C4-2B (cell line): ENCODE measurements at regions not wholly inside any gene's neighbourhood (a gene's known extent, or its start where the extent isn't known, plus 50 kb on each side); places are given as distances from the start of the nearest gene placed in this dataset.

Source experiments
- ZFX ChIP-seq: fragments of 450-650 bp; IDR thresholded peaks from 2 replicates; pipeline ENCODE4 v1.6.1; 2017
- TF ChIP-seq, protein P1 (sequence below): fragments of 450-650 bp; conservative IDR thresholded peaks from 2 replicates; pipeline ENCODE4 v1.5.1; 2017; ENCODE audit warnings: mild to moderate bottlenecking

DNA sequence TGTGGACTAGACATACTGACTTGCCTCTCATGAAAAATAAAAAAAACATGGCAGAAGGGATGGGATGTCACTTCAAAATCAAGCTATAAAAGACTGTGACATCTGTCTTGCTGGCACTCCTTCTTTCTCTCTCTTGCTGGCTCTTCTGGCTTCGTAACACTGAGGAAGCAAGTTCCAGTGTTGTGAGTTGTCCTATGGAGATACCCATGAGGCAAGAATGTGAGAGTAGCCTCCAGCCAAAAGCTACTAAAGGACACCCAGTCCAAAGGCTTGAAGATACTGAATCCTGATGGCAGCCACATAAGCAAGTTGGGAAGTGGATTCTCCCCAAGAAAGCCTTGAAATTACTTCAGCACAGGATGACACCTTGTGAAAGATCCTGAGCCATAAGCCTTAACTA, 376.1 kb upstream of the TMEFF2 start:
- TF ChIP-seq, protein P1, sequence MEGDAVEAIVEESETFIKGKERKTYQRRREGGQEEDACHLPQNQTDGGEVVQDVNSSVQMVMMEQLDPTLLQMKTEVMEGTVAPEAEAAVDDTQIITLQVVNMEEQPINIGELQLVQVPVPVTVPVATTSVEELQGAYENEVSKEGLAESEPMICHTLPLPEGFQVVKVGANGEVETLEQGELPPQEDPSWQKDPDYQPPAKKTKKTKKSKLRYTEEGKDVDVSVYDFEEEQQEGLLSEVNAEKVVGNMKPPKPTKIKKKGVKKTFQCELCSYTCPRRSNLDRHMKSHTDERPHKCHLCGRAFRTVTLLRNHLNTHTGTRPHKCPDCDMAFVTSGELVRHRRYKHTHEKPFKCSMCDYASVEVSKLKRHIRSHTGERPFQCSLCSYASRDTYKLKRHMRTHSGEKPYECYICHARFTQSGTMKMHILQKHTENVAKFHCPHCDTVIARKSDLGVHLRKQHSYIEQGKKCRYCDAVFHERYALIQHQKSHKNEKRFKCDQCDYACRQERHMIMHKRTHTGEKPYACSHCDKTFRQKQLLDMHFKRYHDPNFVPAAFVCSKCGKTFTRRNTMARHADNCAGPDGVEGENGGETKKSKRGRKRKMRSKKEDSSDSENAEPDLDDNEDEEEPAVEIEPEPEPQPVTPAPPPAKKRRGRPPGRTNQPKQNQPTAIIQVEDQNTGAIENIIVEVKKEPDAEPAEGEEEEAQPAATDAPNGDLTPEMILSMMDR: no peak
- no peak for TF ChIP-seq ZFX
